ENCODE measurements at regions not wholly inside any gene's neighbourhood (a gene's known extent, or its start where the extent isn't known, plus 50 kb on each side); places are given as distances from the start of the nearest gene placed in this dataset.

DNA sequence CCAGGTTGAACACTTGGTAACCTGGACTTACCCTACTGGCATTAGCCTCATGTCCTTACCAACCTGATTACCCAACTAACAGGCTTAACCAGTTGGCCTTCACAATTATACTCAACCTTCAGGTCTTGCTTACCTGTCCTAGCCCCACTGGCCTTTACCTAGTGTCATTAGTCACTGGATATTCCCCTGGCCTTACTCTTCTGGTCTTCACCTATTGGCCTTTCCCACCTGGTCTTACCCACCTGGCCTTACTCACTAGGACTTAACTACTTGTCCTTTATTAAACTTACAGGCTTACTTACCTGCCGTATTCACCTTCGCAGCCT is 131.1 kb upstream of the ZSWIM2 start:
- no peak for DNase-seq
- no peak overlapping the region for H3K27ac Mint-ChIP-seq
- Histone ChIP-seq H2BK20ac (ENCODE audit: low read depth, low read length, poor library complexity, severe bottlenecking) (no peak overlapping the region), H3K9me3 (ENCODE audit: control insufficient read depth, low read depth, low read length) (no peaks in the 10 kb centered on the region), H2AFZ (ENCODE audit: low read length) (no peak overlapping the region), H3T11ph (ENCODE audit: low read length) (no peak overlapping the region), H3K4me2 (ENCODE audit: insufficient read depth, insufficient read length, low read length) (no peak overlapping the region), H4K5ac (ENCODE audit: insufficient read length, low read depth, low read length) (no peak overlapping the region), H3K79me1 (ENCODE audit: insufficient read depth, low read depth, low read length, poor library complexity, severe bottlenecking) (no peaks in the 10 kb centered on the region), H3K4ac (ENCODE audit: low read depth, low read length) (no peak overlapping the region), H2AK5ac (ENCODE audit: insufficient read length, low read length) (no peak overlapping the region), H3K79me2 (ENCODE audit: insufficient read depth, low read length) (no peaks in the 10 kb centered on the region), H2BK5ac (ENCODE audit: insufficient read length, low read length) (no peak overlapping the region), H3K27ac (ENCODE audit: insufficient read length, low read depth, low read length) (no peak overlapping the region), H2BK15ac (ENCODE audit: low read depth, low read length) (no peak overlapping the region), H3K27me3 (ENCODE audit: insufficient read depth, low read length) (no peaks in the 10 kb centered on the region), H3K23me2 (ENCODE audit: insufficient read length, low read depth, low read length, poor library complexity, severe bottlenecking) (no peaks in the 10 kb centered on the region), H4K8ac (replicated peaks; ENCODE audit: insufficient read length, low read depth, low read length) (no peak overlapping the region), H3K9ac (ENCODE audit: extremely low read depth, insufficient read length, low read length) (no peak overlapping the region), H2BK120ac (ENCODE audit: low read depth, low read length, poor library complexity, severe bottlenecking) (no peak overlapping the region), H3K18ac (ENCODE audit: insufficient read length, low read depth, low read length) (no peak overlapping the region), H3K4me1 (ENCODE audit: insufficient read depth, low read length) (no peaks in the 10 kb centered on the region), H4K20me1 (ENCODE audit: control insufficient read depth, insufficient read depth, insufficient read length) (no peaks in the 10 kb centered on the region), H3K56ac (ENCODE audit: insufficient read length, low read depth, low read length) (no peak overlapping the region), H2BK12ac (ENCODE audit: insufficient read length, low read depth, low read length) (no peak overlapping the region), H3K14ac (ENCODE audit: insufficient read depth, low read length) (no peak overlapping the region), H3K23ac (ENCODE audit: insufficient read length, low read depth, low read length) (no peak overlapping the region), H4K91ac (ENCODE audit: insufficient read length, low read depth, low read length) (no peak overlapping the region)
- no peaks in the 10 kb centered on the region for H3K27me3 Mint-ChIP-seq (ENCODE audit: low read depth)
- no peaks in the 10 kb centered on the region for H3K4me1 Mint-ChIP-seq
- H3K9me3 Mint-ChIP-seq: no peaks in the 10 kb centered on the region
- no peaks in the 10 kb centered on the region for H3K36me3 Mint-ChIP-seq (ENCODE audit: insufficient read depth in 1 of 3, low read depth in 3 of 3)
- no CpG with 5 or more reads among the region's 2 CpGs for WGBS (ENCODE audit: extremely low coverage, insufficient read length, low lambda C conversion rate)
- TF ChIP-seq, protein P1, sequence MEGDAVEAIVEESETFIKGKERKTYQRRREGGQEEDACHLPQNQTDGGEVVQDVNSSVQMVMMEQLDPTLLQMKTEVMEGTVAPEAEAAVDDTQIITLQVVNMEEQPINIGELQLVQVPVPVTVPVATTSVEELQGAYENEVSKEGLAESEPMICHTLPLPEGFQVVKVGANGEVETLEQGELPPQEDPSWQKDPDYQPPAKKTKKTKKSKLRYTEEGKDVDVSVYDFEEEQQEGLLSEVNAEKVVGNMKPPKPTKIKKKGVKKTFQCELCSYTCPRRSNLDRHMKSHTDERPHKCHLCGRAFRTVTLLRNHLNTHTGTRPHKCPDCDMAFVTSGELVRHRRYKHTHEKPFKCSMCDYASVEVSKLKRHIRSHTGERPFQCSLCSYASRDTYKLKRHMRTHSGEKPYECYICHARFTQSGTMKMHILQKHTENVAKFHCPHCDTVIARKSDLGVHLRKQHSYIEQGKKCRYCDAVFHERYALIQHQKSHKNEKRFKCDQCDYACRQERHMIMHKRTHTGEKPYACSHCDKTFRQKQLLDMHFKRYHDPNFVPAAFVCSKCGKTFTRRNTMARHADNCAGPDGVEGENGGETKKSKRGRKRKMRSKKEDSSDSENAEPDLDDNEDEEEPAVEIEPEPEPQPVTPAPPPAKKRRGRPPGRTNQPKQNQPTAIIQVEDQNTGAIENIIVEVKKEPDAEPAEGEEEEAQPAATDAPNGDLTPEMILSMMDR (conservative IDR thresholded peaks at IDR 0.05): no peak
- H3K4me3 Mint-ChIP-seq: no peak overlapping the region
